GM23338 (cell line): ENCODE measurements at regions not wholly inside any gene's neighbourhood (a gene's known extent, or its start where the extent isn't known, plus 50 kb on each side); places are given as distances from the start of the nearest gene placed in this dataset.

ENCODE experiments used
- CREB1 ChIP-seq: fragments of 250-450 bp; sonication (Bioruptor Pico); IDR thresholded peaks from 2 replicates; pipeline ENCODE4 v1.5.0; 2020; ENCODE audit warnings: low read depth, mild to moderate bottlenecking, moderate library complexity
- EZH2 ChIP-seq: fragments of 200-600 bp; sonication (generic); IDR thresholded peaks from one replicate; pipeline ENCODE4 v1.8.0; 2017; ENCODE audit warnings: antibody characterized with exemption, mild to moderate bottlenecking, low read depth; ENCODE audit not compliant: unreplicated experiment
- JUNB ChIP-seq: IDR thresholded peaks from one replicate; pipeline ENCODE4 v1.6.1; 2016; ENCODE audit warnings: antibody characterized with exemption; ENCODE audit not compliant: unreplicated experiment
- POLR2AphosphoS5 ChIP-seq: IDR thresholded peaks from 2 replicates; pipeline ENCODE4 v1.6.1; 2016; ENCODE audit warnings: antibody characterized with exemption, low read depth
- REST ChIP-seq: IDR thresholded peaks from one replicate; pipeline ENCODE4 v1.6.1; 2018; ENCODE audit warnings: antibody characterized with exemption; ENCODE audit not compliant: unreplicated experiment
- ZNF114 ChIP-seq: fragments of 250-450 bp; sonication (Bioruptor Pico); IDR thresholded peaks from 2 replicates; pipeline ENCODE4 v1.5.0; 2020; ENCODE audit warnings: mild to moderate bottlenecking, moderate library complexity
- TF ChIP-seq, protein P1 (sequence below), 2 experiments: fragments of 200-600 bp in 1 of 2; sonication (generic) in 1 of 2; conservative IDR thresholded peaks; 2 replicates each; pipeline versions ENCODE4 v1.5.1 to v1.6.1; 2016 to 2017; ENCODE audit warnings: antibody characterized with exemption in 2 of 2, low read depth in 2 of 2, mild to moderate bottlenecking in 2 of 2, moderate library complexity in 1 of 2

- no peak for TF ChIP-seq POLR2AphosphoS5
- TF ChIP-seq EZH2 = no peak
- TF ChIP-seq, protein P1, sequence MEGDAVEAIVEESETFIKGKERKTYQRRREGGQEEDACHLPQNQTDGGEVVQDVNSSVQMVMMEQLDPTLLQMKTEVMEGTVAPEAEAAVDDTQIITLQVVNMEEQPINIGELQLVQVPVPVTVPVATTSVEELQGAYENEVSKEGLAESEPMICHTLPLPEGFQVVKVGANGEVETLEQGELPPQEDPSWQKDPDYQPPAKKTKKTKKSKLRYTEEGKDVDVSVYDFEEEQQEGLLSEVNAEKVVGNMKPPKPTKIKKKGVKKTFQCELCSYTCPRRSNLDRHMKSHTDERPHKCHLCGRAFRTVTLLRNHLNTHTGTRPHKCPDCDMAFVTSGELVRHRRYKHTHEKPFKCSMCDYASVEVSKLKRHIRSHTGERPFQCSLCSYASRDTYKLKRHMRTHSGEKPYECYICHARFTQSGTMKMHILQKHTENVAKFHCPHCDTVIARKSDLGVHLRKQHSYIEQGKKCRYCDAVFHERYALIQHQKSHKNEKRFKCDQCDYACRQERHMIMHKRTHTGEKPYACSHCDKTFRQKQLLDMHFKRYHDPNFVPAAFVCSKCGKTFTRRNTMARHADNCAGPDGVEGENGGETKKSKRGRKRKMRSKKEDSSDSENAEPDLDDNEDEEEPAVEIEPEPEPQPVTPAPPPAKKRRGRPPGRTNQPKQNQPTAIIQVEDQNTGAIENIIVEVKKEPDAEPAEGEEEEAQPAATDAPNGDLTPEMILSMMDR (conservative IDR thresholded peaks at IDR 0.05; ENCODE audit: low read depth in 2 of 2) = no peak
- TF ChIP-seq CREB1 (CRISPR knock-in tag) = no peak
- no peak for TF ChIP-seq REST
- TF ChIP-seq JUNB = no peak
- no peak for TF ChIP-seq ZNF114 (CRISPR knock-in tag)
Measured at GRCh38 chr5:82393951-82394350, 115.8 kb upstream of the RPS23 start.
